ENCODE measurements at regions not wholly inside any gene's neighbourhood (a gene's known extent, or its start where the extent isn't known, plus 50 kb on each side); places are given as distances from the start of the nearest gene placed in this dataset.
"Not testable (repeated sequence)": the region's sequence is repeated elsewhere in the genome, so short reads cannot be mapped to it uniquely, and the experiment has no call there.

GRCh38 chr5:91584352-91584751 lies 201.2 kb upstream of the ARRDC3 start:
- TF ChIP-seq CTCF (conservative IDR thresholded peaks at IDR 0.05): no peak

GRCh38 chr5:91566012-91566411 lies 182.9 kb upstream of the ARRDC3 start:
- H3K27ac ChIP-seq: not testable (repeated sequence)

More at GRCh38 chr5:91584352-91584751, 201.2 kb upstream of the ARRDC3 start:
- no peak overlapping the region for H3K27ac ChIP-seq

- H3K27ac ChIP-seq: no peak overlapping the region
- no peak for TF ChIP-seq CTCF (conservative IDR thresholded peaks at IDR 0.05)
Observed at GRCh38 chr5:91562922-91563321, 179.8 kb upstream of the ARRDC3 start.

- no peak overlapping the region for H3K27ac ChIP-seq
- no peak for TF ChIP-seq CTCF (conservative IDR thresholded peaks at IDR 0.05)
Observed at GRCh38 chr5:91541696-91542095, 158.6 kb upstream of the ARRDC3 start.

- H3K27ac ChIP-seq: no peak overlapping the region
- TF ChIP-seq CTCF (conservative IDR thresholded peaks at IDR 0.05): no peak
Observed at GRCh38 chr5:91538179-91538578, 155.1 kb upstream of the ARRDC3 start.

- no peak overlapping the region for H3K27ac ChIP-seq
- TF ChIP-seq CTCF (conservative IDR thresholded peaks at IDR 0.05): no peak
Observed at GRCh38 chr5:91535499-91535898, 152.4 kb upstream of the ARRDC3 start.

GRCh38 chr5:91534332-91534731 lies 151.2 kb upstream of the ARRDC3 start:
- TF ChIP-seq CTCF (conservative IDR thresholded peaks at IDR 0.05): no peak
- H3K27ac ChIP-seq: no peak overlapping the region

GRCh38 chr5:91532779-91533178 lies 149.7 kb upstream of the ARRDC3 start:
- no peak for TF ChIP-seq CTCF (conservative IDR thresholded peaks at IDR 0.05)
- H3K27ac ChIP-seq: no peak overlapping the region
